IMR-90 (cell line): ENCODE measurements at regions not wholly inside any gene's neighbourhood (a gene's known extent, or its start where the extent isn't known, plus 50 kb on each side); places are given as distances from the start of the nearest gene placed in this dataset.

Experiments used
- ATAC-seq: fragments of 200-7000 bp; cut with Tn5 transposase; 2 replicates; pipeline ENCODE4 v1.9.1; 2020; ENCODE audit warnings: low read depth, mild to moderate bottlenecking, moderate library complexity
- BruUV-seq: library from RNA; stranded (reverse); fragments of 400-500 nt; replicated peaks from 2 replicates; lab custom pipeline; 2021; lab: Mats Ljungman, UMichigan
- CTCF ChIA-PET: fragments of 300-600 bp; formaldehyde crosslinking; extraction: SDS; loops from one replicate; lab custom pipeline; 2021; ENCODE audit warnings: antibody characterized with exemption; lab: Yijun Ruan, JAX
- POLR2A ChIA-PET: fragments of 300-600 bp; sonication (Branson Sonifier 250); formaldehyde crosslinking; loops from one replicate; lab custom pipeline; 2022; ENCODE audit warnings: antibody characterized with exemption; ENCODE audit not compliant: unreplicated experiment; lab: Charles Lee
- DNase-seq: peaks from one replicate; pipeline ENCODE4 v3.0.0; 2013
- H2AFZ ChIP-seq: replicated peaks from 2 replicates; pipeline ENCODE3; 2013; ENCODE audit warnings: low read length, mild to moderate bottlenecking; ENCODE audit not compliant: poor library complexity
- H2AK5ac ChIP-seq: 2 replicates; pipeline ENCODE4 v1.6.1; 2013; ENCODE audit warnings: low read depth, low read length, inconsistent platforms
- H2AK9ac ChIP-seq: replicated peaks from 2 replicates; pipeline ENCODE3; 2013; ENCODE audit warnings: mild to moderate bottlenecking, low read depth, low read length, moderate library complexity; ENCODE audit not compliant: poor library complexity
- H2BK120ac ChIP-seq: 2 replicates; pipeline ENCODE4 v1.6.1; 2013; ENCODE audit warnings: low read depth, low read length, inconsistent platforms
- H2BK15ac ChIP-seq: 3 replicates; pipeline ENCODE4 v1.6.1; 2013; ENCODE audit warnings: low read depth, low read length, inconsistent platforms
- H2BK20ac ChIP-seq: 2 replicates; pipeline ENCODE4 v1.6.1; 2013; ENCODE audit warnings: low read depth, mild to moderate bottlenecking, inconsistent platforms, low read length, moderate library complexity
- H2BK5ac ChIP-seq: 2 replicates; pipeline ENCODE4 v1.6.1; 2013; ENCODE audit warnings: mild to moderate bottlenecking, low read depth, low read length, inconsistent platforms; ENCODE audit not compliant: poor library complexity, severe bottlenecking
- H3K14ac ChIP-seq: replicated peaks from 2 replicates; pipeline ENCODE4 v1.6.1; 2013; ENCODE audit warnings: low read depth, low read length, inconsistent platforms
- H3K18ac ChIP-seq: 2 replicates; pipeline ENCODE4 v1.6.1; 2013; ENCODE audit warnings: low read depth, low read length, control low read depth
- H3K23ac ChIP-seq: 2 replicates; pipeline ENCODE4 v1.6.1; 2013; ENCODE audit warnings: low read depth, low read length, inconsistent platforms
- H3K27ac ChIP-seq: 2 replicates; pipeline ENCODE4 v1.5.1; 2013; ENCODE audit warnings: mild to moderate bottlenecking, control low read depth, low read length; ENCODE audit not compliant: insufficient read depth
- H3K27me3 ChIP-seq: 2 replicates; pipeline ENCODE4 v1.6.1; 2013; ENCODE audit warnings: low read length; ENCODE audit not compliant: control insufficient read depth, insufficient read depth
- H3K36me3 ChIP-seq: 2 replicates; pipeline ENCODE4 v1.6.1; 2013; ENCODE audit warnings: low read length, mixed read lengths; ENCODE audit not compliant: control insufficient read depth, insufficient read depth
- H3K4ac ChIP-seq: 2 replicates; pipeline ENCODE4 v1.6.1; 2013; ENCODE audit warnings: low read depth, low read length, inconsistent platforms
- H3K4me1 ChIP-seq: 2 replicates; pipeline ENCODE4 v1.6.1; 2013; ENCODE audit warnings: low read length, mixed read lengths; ENCODE audit not compliant: control insufficient read depth, insufficient read depth
- H3K4me2 ChIP-seq: 2 replicates; pipeline ENCODE4 v1.6.1; 2013; ENCODE audit warnings: low read depth, mild to moderate bottlenecking, control low read depth, low read length, moderate library complexity
- H3K4me3 ChIP-seq: 2 replicates; pipeline ENCODE4 v1.5.1; 2013; ENCODE audit warnings: low read depth, mild to moderate bottlenecking, control low read depth, low read length, moderate library complexity; ENCODE audit not compliant: insufficient read depth
- H3K56ac ChIP-seq: 2 replicates; pipeline ENCODE4 v1.6.1; 2013; ENCODE audit warnings: low read length, inconsistent platforms; ENCODE audit not compliant: insufficient read depth; ENCODE audit errors: extremely low read depth
- H3K79me1 ChIP-seq, 2 experiments: 2 replicates each; pipeline ENCODE4 v1.6.1; 2013; ENCODE audit warnings: low read length in 2 of 2, inconsistent platforms in 1 of 2, low read depth in 1 of 2
- H3K9ac ChIP-seq: 2 replicates; pipeline ENCODE4 v1.6.1; 2013; ENCODE audit warnings: low read depth, low read length, control low read depth
- H3K9me1 ChIP-seq: 2 replicates; pipeline ENCODE4 v1.6.1; 2013; ENCODE audit warnings: low read length, inconsistent platforms; ENCODE audit not compliant: insufficient read depth
- H3K9me3 ChIP-seq: 2 replicates; pipeline ENCODE4 v1.6.1; 2013; ENCODE audit warnings: low read length; ENCODE audit not compliant: control insufficient read depth, insufficient read depth
- H4K20me1 ChIP-seq: 2 replicates; pipeline ENCODE4 v1.6.1; 2013; ENCODE audit warnings: low read length, inconsistent platforms; ENCODE audit not compliant: insufficient read depth
- H4K5ac ChIP-seq: 2 replicates; pipeline ENCODE4 v1.6.1; 2013; ENCODE audit warnings: mild to moderate bottlenecking, low read depth, low read length, control low read depth
- H4K8ac ChIP-seq, 2 experiments: 2 replicates each; pipeline ENCODE4 v1.6.1; 2013; ENCODE audit warnings: low read depth in 2 of 2, low read length in 2 of 2, control low read depth in 1 of 2, inconsistent platforms in 1 of 2
- H4K91ac ChIP-seq: 2 replicates; pipeline ENCODE4 v1.6.1; 2013; ENCODE audit warnings: low read depth, low read length, inconsistent platforms; ENCODE audit not compliant: insufficient read depth
- BHLHE40 ChIP-seq: fragments of 150-350 bp; IDR thresholded peaks from 2 replicates; pipeline ENCODE4 v1.6.1; 2016; ENCODE audit warnings: mild to moderate bottlenecking, low read depth, low read length
- CEBPB ChIP-seq: IDR thresholded peaks from 2 replicates; pipeline ENCODE4 v1.6.1; 2012; ENCODE audit warnings: low read depth, low read length, improper control_type of control experiment
- CTCF ChIP-seq: conservative IDR thresholded peaks from 2 replicates; pipeline ENCODE4 v1.5.1; 2012; ENCODE audit warnings: mild to moderate bottlenecking, low read depth, low read length, improper control_type of control experiment
- FOS ChIP-seq: fragments of 150-350 bp; IDR thresholded peaks from 2 replicates; pipeline ENCODE4 v1.6.1; 2016; ENCODE audit warnings: low read depth, low read length
- MAFK ChIP-seq: IDR thresholded peaks from 2 replicates; pipeline ENCODE4 v1.6.1; 2012; ENCODE audit warnings: low read depth, low read length, improper control_type of control experiment
- MAZ ChIP-seq: IDR thresholded peaks from 2 replicates; pipeline ENCODE4 v1.6.1; 2012; ENCODE audit warnings: low read depth, mild to moderate bottlenecking, low read length, improper control_type of control experiment, moderate library complexity, borderline replicate concordance
- MXI1 ChIP-seq: IDR thresholded peaks from 2 replicates; pipeline ENCODE4 v1.6.1; 2012; ENCODE audit warnings: low read depth, mild to moderate bottlenecking, low read length, moderate library complexity, borderline replicate concordance
- NFE2L2 ChIP-seq: fragments of 150-350 bp; IDR thresholded peaks from 2 replicates; pipeline ENCODE4 v1.6.1; 2016; ENCODE audit warnings: low read depth, mild to moderate bottlenecking, low read length
- POLR2A ChIP-seq: IDR thresholded peaks from 2 replicates; pipeline ENCODE4 v1.6.1; 2012; ENCODE audit warnings: mild to moderate bottlenecking, low read depth, low read length
- RAD21 ChIP-seq: IDR thresholded peaks from 2 replicates; pipeline ENCODE4 v1.6.1; 2012; ENCODE audit warnings: low read length, improper control_type of control experiment
- RCOR1 ChIP-seq: IDR thresholded peaks from 2 replicates; pipeline ENCODE4 v1.6.1; 2012; ENCODE audit warnings: mild to moderate bottlenecking, low read length, improper control_type of control experiment; ENCODE audit not compliant: insufficient replicate concordance
- RFX5 ChIP-seq: IDR thresholded peaks from 2 replicates; pipeline ENCODE4 v1.8.0; 2012; ENCODE audit warnings: low read depth, mild to moderate bottlenecking, low read length, moderate library complexity
- SMC3 ChIP-seq: fragments of 150-350 bp; IDR thresholded peaks from 2 replicates; pipeline ENCODE4 v1.6.1; 2016; ENCODE audit warnings: low read depth, mild to moderate bottlenecking, antibody characterized with exemption, low read length, moderate library complexity
- USF2 ChIP-seq: fragments of 150-350 bp; IDR thresholded peaks from 2 replicates; pipeline ENCODE4 v1.6.1; 2017; ENCODE audit warnings: mild to moderate bottlenecking, antibody characterized with exemption, low read length, low read depth
- WGBS, 2 experiments: methylation state at CpG; one replicate each; pipeline versions ENCODE4 v1.1.5 to v1.1.7; 2013; ENCODE audit warnings: missing lambda C conversion rate in 2 of 2; ENCODE audit not compliant: insufficient read length in 1 of 2; ENCODE audit errors: extremely low coverage in 2 of 2; 5-methylcytosine and 5-hydroxymethylcytosine counted together
- dilution Hi-C: fragments of 300-500 bp; cut with HindIII; formaldehyde crosslinking; loops from one replicate; pipeline ENCODE4 v1.14.3; 2018; ENCODE audit warnings: low sequenced_read_pairs; ENCODE audit not compliant: unreplicated experiment
- in situ Hi-C: fragments of 300-500 bp; cut with MboI; formaldehyde crosslinking; loops from 3 replicates; pipeline ENCODE4 v1.14.3; 2019; ENCODE audit warnings: low sequenced_read_pairs, inconsistent platforms, mixed read lengths
- intact Hi-C: fragments of 100-400 bp; cut with micrococcal nuclease; formaldehyde crosslinking; loops from 2 replicates; pipeline ENCODE4 v1.10.0; 2022
- TF ChIP-seq, protein P1 (sequence below): fragments of 150-350 bp; IDR thresholded peaks from 2 replicates; pipeline ENCODE4 v1.6.1; 2016; ENCODE audit warnings: low read depth, mild to moderate bottlenecking, low read length, moderate library complexity, borderline replicate concordance

- no peak for ATAC-seq
- no peak overlapping the region for H3K4me2 ChIP-seq
- intact Hi-C loops (no loop called here), in situ Hi-C loops (no loop called here), dilution Hi-C loops (no loop called here)
- TF ChIP-seq MXI1 = no peak
- TF ChIP-seq MAFK = no peak
- no peak for TF ChIP-seq RFX5
- TF ChIP-seq POLR2A = no peak
- no peak for TF ChIP-seq SMC3
- TF ChIP-seq, protein P1, sequence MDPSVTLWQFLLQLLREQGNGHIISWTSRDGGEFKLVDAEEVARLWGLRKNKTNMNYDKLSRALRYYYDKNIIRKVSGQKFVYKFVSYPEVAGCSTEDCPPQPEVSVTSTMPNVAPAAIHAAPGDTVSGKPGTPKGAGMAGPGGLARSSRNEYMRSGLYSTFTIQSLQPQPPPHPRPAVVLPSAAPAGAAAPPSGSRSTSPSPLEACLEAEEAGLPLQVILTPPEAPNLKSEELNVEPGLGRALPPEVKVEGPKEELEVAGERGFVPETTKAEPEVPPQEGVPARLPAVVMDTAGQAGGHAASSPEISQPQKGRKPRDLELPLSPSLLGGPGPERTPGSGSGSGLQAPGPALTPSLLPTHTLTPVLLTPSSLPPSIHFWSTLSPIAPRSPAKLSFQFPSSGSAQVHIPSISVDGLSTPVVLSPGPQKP = no peak
- TF ChIP-seq CEBPB = no peak
- no peak for TF ChIP-seq BHLHE40
- TF ChIP-seq MAZ = no peak
- no peak for TF ChIP-seq RAD21
- TF ChIP-seq RCOR1 = no peak
- TF ChIP-seq USF2 = no peak
- no peak for TF ChIP-seq CTCF
- no peak for TF ChIP-seq NFE2L2
- TF ChIP-seq FOS = no peak
- BruUV-seq = no TSS peak
- ChIA-PET POLR2A (no interaction called here), CTCF (no interaction called here)
- H3K4me1 ChIP-seq = no peaks in the 10 kb centered on the region
- H3K9me1 ChIP-seq = no peaks in the 10 kb centered on the region
- H3K36me3 ChIP-seq = no peaks in the 10 kb centered on the region
- H2BK5ac ChIP-seq = no peak overlapping the region
- H4K5ac ChIP-seq = no peak overlapping the region
- H2AK5ac ChIP-seq = no peak overlapping the region
- no peaks in the 10 kb centered on the region for H4K20me1 ChIP-seq
- no peak overlapping the region for H4K91ac ChIP-seq
- no peak overlapping the region for H3K4ac ChIP-seq
- no peak overlapping the region for H3K56ac ChIP-seq
- H3K18ac ChIP-seq = no peak overlapping the region
- no peak overlapping the region for H3K27ac ChIP-seq
- peaks cover 17% of the 10 kb centered on the region; the same call in 1 of the 2 replicates for H3K9me3 ChIP-seq
- H3K14ac ChIP-seq = no peak overlapping the region
- H3K4me3 ChIP-seq = no peak overlapping the region
- no peak overlapping the region for H3K9ac ChIP-seq
- no CpG with 5 or more reads among the region's 2 CpGs for WGBS, 2 experiments
- no peaks in the 10 kb centered on the region for H3K79me1 ChIP-seq
- H2AFZ ChIP-seq = no peak overlapping the region
- no peak overlapping the region for H3K23ac ChIP-seq
- no peak overlapping the region for H2AK9ac ChIP-seq
- H3K27me3 ChIP-seq = no peaks in the 10 kb centered on the region
- no peak overlapping the region for H2BK120ac ChIP-seq
- H2BK15ac ChIP-seq = no peak overlapping the region
- H4K8ac ChIP-seq = no peak overlapping the region
- DNase-seq = no peak
- no peak overlapping the region for H2BK20ac ChIP-seq
Measured at GRCh38 chr18:65021021-65021420, 729.8 kb upstream of the CDH7 start.
